HEK293 (cell line): ENCODE measurements at regions not wholly inside any gene's neighbourhood (a gene's known extent, or its start where the extent isn't known, plus 50 kb on each side); places are given as distances from the start of the nearest gene placed in this dataset.

Source experiments
- CTCF ChIA-PET: fragments of 350-600 bp; formaldehyde crosslinking; extraction: SDS; loops from one replicate; lab custom pipeline; 2021; ENCODE audit warnings: antibody characterized with exemption; lab: Yijun Ruan, JAX
- POLR2A ChIA-PET: fragments of 300-600 bp; formaldehyde crosslinking; extraction: SDS; loops from one replicate; lab custom pipeline; 2020; ENCODE audit warnings: antibody characterized with exemption, inconsistent platforms; lab: Yijun Ruan, JAX
- H3K27ac ChIP-seq: fragments of 200-500 bp; sonication (Bioruptor generic); 2 replicates; pipeline ENCODE4 v1.5.1; 2014; ENCODE audit warnings: low read depth, low read length, control low read depth, inconsistent platforms; ENCODE audit errors: extremely low read depth
- H3K36me3 ChIP-seq, 2 experiments: fragments of 200-500 bp in 1 of 2; sonication (Bioruptor generic) in 1 of 2; 1 replicate in 1 of 2; 2 replicates in 1 of 2; pipeline ENCODE4 v1.5.1; 2014 to 2017; ENCODE audit warnings: inconsistent platforms in 2 of 2, low read length in 2 of 2; ENCODE audit not compliant: control insufficient read depth in 2 of 2, insufficient read depth in 1 of 2
- H3K4me1 ChIP-seq: fragments of 200-500 bp; sonication (Bioruptor generic); 2 replicates; pipeline ENCODE4 v1.5.1; 2014; ENCODE audit warnings: mild to moderate bottlenecking, low read length, inconsistent platforms; ENCODE audit not compliant: control insufficient read depth, insufficient read depth
- H3K4me3 ChIP-seq: 2 replicates; pipeline ENCODE4 v1.5.1; 2011; ENCODE audit warnings: low read depth, mild to moderate bottlenecking, control low read depth, low read length, moderate library complexity
- H3K9me3 ChIP-seq: fragments of 200-500 bp; sonication (Bioruptor generic); 2 replicates; pipeline ENCODE4 v1.5.1; 2014; ENCODE audit warnings: low read depth, low read length, inconsistent platforms; ENCODE audit not compliant: control insufficient read depth, insufficient read depth
- CTCF ChIP-seq: fragments of 450-650 bp; formaldehyde crosslinking; IDR thresholded peaks from 2 replicates; pipeline ENCODE4 v1.5.1; 2016; ENCODE audit warnings: missing biosample characterization, missing genetic modification characterization
- KLF1 ChIP-seq: fragments of 450-650 bp; formaldehyde crosslinking; IDR thresholded peaks from 2 replicates; pipeline ENCODE4 v1.5.1; 2016; ENCODE audit warnings: missing biosample characterization, missing genetic modification characterization
- KLF7 ChIP-seq: fragments of 450-650 bp; formaldehyde crosslinking; IDR thresholded peaks from 2 replicates; pipeline ENCODE4 v1.5.1; 2016; ENCODE audit warnings: missing biosample characterization, missing genetic modification characterization, borderline replicate concordance
- KLF8 ChIP-seq: fragments of 450-650 bp; formaldehyde crosslinking; IDR thresholded peaks from 2 replicates; pipeline ENCODE4 v1.5.1; 2016; ENCODE audit warnings: missing biosample characterization, missing genetic modification characterization
- MZF1 ChIP-seq: fragments of 450-650 bp; formaldehyde crosslinking; IDR thresholded peaks from 2 replicates; pipeline ENCODE4 v1.5.1; 2017; ENCODE audit warnings: missing biosample characterization, missing genetic modification characterization, borderline replicate concordance
- RBAK ChIP-seq: fragments of 450-650 bp; formaldehyde crosslinking; IDR thresholded peaks from 2 replicates; pipeline ENCODE4 v1.5.1; 2016; ENCODE audit warnings: missing biosample characterization, missing genetic modification characterization
- SCRT2 ChIP-seq: fragments of 450-650 bp; formaldehyde crosslinking; IDR thresholded peaks from 2 replicates; pipeline ENCODE4 v1.5.1; 2016; ENCODE audit warnings: missing biosample characterization, missing genetic modification characterization
- SETDB1 ChIP-seq: IDR thresholded peaks from one replicate; pipeline ENCODE4 v1.6.1; 2017; ENCODE audit warnings: mild to moderate bottlenecking, low read length, moderate library complexity, mixed read lengths; ENCODE audit not compliant: insufficient read length
- TCF7L2 ChIP-seq: IDR thresholded peaks from 2 replicates; pipeline ENCODE4 v1.6.1; 2011; ENCODE audit warnings: low read depth, mild to moderate bottlenecking, inconsistent platforms, low read length, moderate library complexity, borderline replicate concordance
- ZBTB21 ChIP-seq: fragments of 450-650 bp; formaldehyde crosslinking; IDR thresholded peaks from 2 replicates; pipeline ENCODE4 v1.5.1; 2017; ENCODE audit warnings: missing biosample characterization, missing genetic modification characterization
- ZBTB49 ChIP-seq: fragments of 450-650 bp; formaldehyde crosslinking; IDR thresholded peaks from 2 replicates; pipeline ENCODE4 v1.5.1; 2016; ENCODE audit warnings: missing biosample characterization, missing genetic modification characterization, low read depth
- ZNF10 ChIP-seq: fragments of 450-650 bp; formaldehyde crosslinking; IDR thresholded peaks from 2 replicates; pipeline ENCODE4 v1.5.1; 2017; ENCODE audit warnings: missing biosample characterization, missing genetic modification characterization
- ZNF211 ChIP-seq: fragments of 450-650 bp; formaldehyde crosslinking; IDR thresholded peaks from 2 replicates; pipeline ENCODE4 v1.5.1; 2016; ENCODE audit warnings: low read depth, missing biosample characterization, missing genetic modification characterization
- ZNF223 ChIP-seq: fragments of 450-650 bp; formaldehyde crosslinking; IDR thresholded peaks from 2 replicates; pipeline ENCODE4 v1.5.1; 2016; ENCODE audit warnings: missing biosample characterization, missing genetic modification characterization
- ZNF311 ChIP-seq: fragments of 450-650 bp; formaldehyde crosslinking; IDR thresholded peaks from 2 replicates; pipeline ENCODE4 v1.5.1; 2017; ENCODE audit warnings: missing biosample characterization, missing genetic modification characterization, borderline replicate concordance
- ZNF391 ChIP-seq: fragments of 450-650 bp; formaldehyde crosslinking; IDR thresholded peaks from 2 replicates; pipeline ENCODE4 v1.5.1; 2016; ENCODE audit warnings: low read depth, missing biosample characterization, missing genetic modification characterization, borderline replicate concordance
- ZNF416 ChIP-seq: fragments of 450-650 bp; formaldehyde crosslinking; IDR thresholded peaks from 2 replicates; pipeline ENCODE4 v1.5.1; 2016; ENCODE audit warnings: missing biosample characterization, missing genetic modification characterization
- ZNF449 ChIP-seq: fragments of 450-650 bp; formaldehyde crosslinking; IDR thresholded peaks from 2 replicates; pipeline ENCODE4 v1.5.1; 2017; ENCODE audit warnings: missing biosample characterization, mild to moderate bottlenecking, missing genetic modification characterization, moderate library complexity
- ZNF488 ChIP-seq: fragments of 450-650 bp; formaldehyde crosslinking; IDR thresholded peaks from 2 replicates; pipeline ENCODE4 v1.5.1; 2016; ENCODE audit warnings: missing biosample characterization, missing genetic modification characterization
- ZNF510 ChIP-seq: fragments of 450-650 bp; formaldehyde crosslinking; IDR thresholded peaks from 2 replicates; pipeline ENCODE4 v1.5.1; 2018; ENCODE audit warnings: mild to moderate bottlenecking, missing genetic modification characterization, missing biosample characterization; ENCODE audit not compliant: insufficient replicate concordance
- ZNF529 ChIP-seq: fragments of 450-650 bp; formaldehyde crosslinking; IDR thresholded peaks from 2 replicates; pipeline ENCODE4 v1.5.1; 2017; ENCODE audit warnings: missing genetic modification characterization, missing biosample characterization; ENCODE audit not compliant: insufficient replicate concordance
- ZNF548 ChIP-seq: fragments of 450-650 bp; formaldehyde crosslinking; IDR thresholded peaks from 2 replicates; pipeline ENCODE4 v1.5.1; 2016; ENCODE audit warnings: missing biosample characterization, missing genetic modification characterization
- ZNF561 ChIP-seq: fragments of 450-650 bp; IDR thresholded peaks from 2 replicates; pipeline ENCODE4 v1.5.1; 2018; ENCODE audit warnings: missing biosample characterization, missing genetic modification characterization, borderline replicate concordance
- ZNF639 ChIP-seq: fragments of 450-650 bp; formaldehyde crosslinking; IDR thresholded peaks from 2 replicates; pipeline ENCODE4 v1.5.1; 2016; ENCODE audit warnings: missing biosample characterization, missing genetic modification characterization
- ZNF664 ChIP-seq: fragments of 450-650 bp; formaldehyde crosslinking; IDR thresholded peaks from 2 replicates; pipeline ENCODE4 v1.5.1; 2016; ENCODE audit warnings: missing biosample characterization, missing genetic modification characterization
- ZNF692 ChIP-seq: fragments of 450-650 bp; formaldehyde crosslinking; IDR thresholded peaks from 2 replicates; pipeline ENCODE4 v1.5.1; 2016; ENCODE audit warnings: missing biosample characterization, missing genetic modification characterization
- ZNF843 ChIP-seq: fragments of 450-650 bp; formaldehyde crosslinking; IDR thresholded peaks from 2 replicates; pipeline ENCODE4 v1.5.1; 2016; ENCODE audit warnings: missing biosample characterization, missing genetic modification characterization
- ZSCAN23 ChIP-seq: fragments of 450-650 bp; formaldehyde crosslinking; IDR thresholded peaks from 2 replicates; pipeline ENCODE4 v1.5.1; 2016; ENCODE audit warnings: missing biosample characterization, missing genetic modification characterization

GRCh38 chr12:82223426-82223825 lies 134.8 kb downstream of the CCDC59 start:
- POLR2A ChIA-PET = no interaction called here
- no peaks in the 10 kb centered on the region for H3K4me1 ChIP-seq
- TF ChIP-seq ZSCAN23 (tag by site-specific recombination) (no peak), ZNF548 (no peak), ZNF664 (tag by site-specific recombination) (no peak), SETDB1 (no peak), ZNF10 (tag by site-specific recombination) (no peak), ZNF449 (tag by site-specific recombination) (no peak), KLF8 (tag by site-specific recombination) (no peak), ZNF529 (tag by site-specific recombination) (no peak), RBAK (tag by site-specific recombination) (no peak), ZNF311 (tag by site-specific recombination) (no peak), ZNF223 (no peak), ZNF488 (tag by site-specific recombination) (no peak), ZNF391 (tag by site-specific recombination) (no peak), ZNF692 (tag by site-specific recombination) (no peak), CTCF (tag by site-specific recombination) (no peak), SCRT2 (tag by site-specific recombination) (no peak), ZNF416 (tag by site-specific recombination) (no peak), KLF1 (tag by site-specific recombination) (no peak)
- TF ChIP-seq, all 188 proteins: peak for 0
- CTCF ChIA-PET = interaction anchor here (0.6 kb wide), 1 partner anchor 160 kb away, joined by 3 read pairs; no protein-coding TSS in a partner anchor
- no peaks in the 10 kb centered on the region for H3K36me3 ChIP-seq
- no peak overlapping the region for H3K27ac ChIP-seq
- no peak overlapping the region for H3K4me3 ChIP-seq
- H3K9me3 ChIP-seq = no peaks in the 10 kb centered on the region

- no peaks in the 10 kb centered on the region for H3K9me3 ChIP-seq
- ChIA-PET POLR2A (no interaction called here), CTCF (no interaction called here)
- no peak overlapping the region for H3K27ac ChIP-seq
- no peak overlapping the region for H3K4me3 ChIP-seq
- H3K4me1 ChIP-seq = no peaks in the 10 kb centered on the region
- no peaks in the 10 kb centered on the region for H3K36me3 ChIP-seq
- TF ChIP-seq ZNF510 (tag by site-specific recombination) (no peak), ZNF561 (tag by site-specific recombination) (no peak), ZNF843 (tag by site-specific recombination) (no peak), ZBTB21 (tag by site-specific recombination) (no peak), KLF7 (tag by site-specific recombination) (no peak), ZNF639 (tag by site-specific recombination) (no peak), ZNF211 (tag by site-specific recombination) (no peak), ZNF548 (no peak), TCF7L2 (no peak), MZF1 (no peak), ZBTB49 (tag by site-specific recombination) (no peak)
Measured at GRCh38 chr12:82216475-82216874, 141.7 kb downstream of the CCDC59 start.
